ENCODE measurements at regions not wholly inside any gene's neighbourhood (a gene's known extent, or its start where the extent isn't known, plus 50 kb on each side); places are given as distances from the start of the nearest gene placed in this dataset.

DNA sequence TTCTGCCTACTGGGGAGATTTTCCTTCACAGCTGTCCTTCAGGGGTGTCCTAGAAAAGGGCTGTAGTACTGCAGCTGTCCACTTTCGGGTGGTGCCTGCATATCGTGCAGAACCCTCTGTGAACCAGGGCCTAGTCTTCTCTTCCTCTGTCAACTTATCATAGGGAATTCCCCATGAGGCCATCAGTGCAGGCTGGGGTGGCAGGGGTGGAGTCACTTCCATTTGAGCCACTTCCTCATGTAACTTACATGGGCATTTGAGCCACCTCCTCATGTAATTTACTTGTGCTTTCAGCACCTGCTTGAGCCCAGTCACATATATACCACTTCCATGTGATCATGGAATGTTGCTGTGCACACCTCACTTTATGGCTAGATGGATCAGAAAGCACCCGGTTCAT is 742.0 kb upstream of the RGMB start:
- Histone ChIP-seq H2AFZ (ENCODE audit: insufficient read depth, low read length, poor library complexity) (no peak overlapping the region), H3K23ac (ENCODE audit: low read length) (no peak overlapping the region), H3K9me3 (ENCODE audit: insufficient read depth, low read depth, low read length) (no peaks in the 10 kb centered on the region), H4K8ac (ENCODE audit: low read depth, low read length) (no peak overlapping the region), H3K4ac (ENCODE audit: low read depth, low read length) (no peak overlapping the region), H3K4me2 (ENCODE audit: low read length) (no peak overlapping the region), H2BK5ac (ENCODE audit: low read depth, low read length, poor library complexity) (no peak overlapping the region), H3K79me2 (ENCODE audit: control insufficient read depth, insufficient read depth, low read length, poor library complexity) (no peaks in the 10 kb centered on the region), H4K12ac (ENCODE audit: low read depth, low read length) (no peak overlapping the region), H3K9ac (ENCODE audit: low read length) (no peak overlapping the region), H3K4me3 (ENCODE audit: low read depth, low read length) (no peak overlapping the region), H3K14ac (ENCODE audit: low read length) (no peak overlapping the region), H2BK120ac (ENCODE audit: insufficient read depth, low read length, poor library complexity) (no peak overlapping the region), H3K36me3 (ENCODE audit: control insufficient read depth in 1 of 2, insufficient read depth in 2 of 2, low read length in 2 of 2) (no peaks in the 10 kb centered on the region), H2AK5ac (ENCODE audit: low read length) (no peak overlapping the region), H3K4me1 (ENCODE audit: control insufficient read depth in 1 of 2, insufficient read depth in 2 of 2, low read length in 2 of 2) (no peaks in the 10 kb centered on the region), H3K18ac (ENCODE audit: low read length) (no peak overlapping the region), H3K27me3 (ENCODE audit: insufficient read depth, low read length) (no peaks in the 10 kb centered on the region), H2BK12ac (ENCODE audit: low read length) (no peak overlapping the region), H4K91ac (ENCODE audit: low read depth, low read length) (no peak overlapping the region), H3K79me1 (ENCODE audit: low read length) (no peaks in the 10 kb centered on the region), H3K27ac (ENCODE audit: low read depth, low read length) (no peak overlapping the region)
- DNase-seq = no peak
- WGBS (ENCODE audit: extremely low coverage, insufficient coverage, insufficient read length) = no CpG with 5 or more reads among the region's 3 CpGs

GRCh38 chr5:98031926-98032325 is 741.5 kb upstream of the RGMB start:
- Histone ChIP-seq H3K18ac (ENCODE audit: low read length) (no peak overlapping the region), H2AK5ac (ENCODE audit: low read length) (no peak overlapping the region), H3K23ac (ENCODE audit: low read length) (no peak overlapping the region), H2AFZ (ENCODE audit: insufficient read depth, low read length, poor library complexity) (no peak overlapping the region), H3K14ac (ENCODE audit: low read length) (no peak overlapping the region), H3K79me2 (ENCODE audit: control insufficient read depth, insufficient read depth, low read length, poor library complexity) (no peaks in the 10 kb centered on the region), H3K4ac (ENCODE audit: low read depth, low read length) (no peak overlapping the region), H3K4me1 (ENCODE audit: control insufficient read depth in 1 of 2, insufficient read depth in 2 of 2, low read length in 2 of 2) (no peaks in the 10 kb centered on the region), H3K9me3 (ENCODE audit: insufficient read depth, low read depth, low read length) (no peaks in the 10 kb centered on the region), H3K4me2 (ENCODE audit: low read length) (no peak overlapping the region), H2BK120ac (ENCODE audit: insufficient read depth, low read length, poor library complexity) (no peak overlapping the region), H2BK5ac (ENCODE audit: low read depth, low read length, poor library complexity) (no peak overlapping the region), H3K9ac (ENCODE audit: low read length) (no peak overlapping the region), H4K8ac (ENCODE audit: low read depth, low read length) (no peak overlapping the region), H4K91ac (ENCODE audit: low read depth, low read length) (no peak overlapping the region), H3K27ac (ENCODE audit: low read depth, low read length) (no peak overlapping the region), H4K12ac (ENCODE audit: low read depth, low read length) (no peak overlapping the region), H3K36me3 (ENCODE audit: control insufficient read depth in 1 of 2, insufficient read depth in 2 of 2, low read length in 2 of 2) (no peaks in the 10 kb centered on the region), H3K27me3 (ENCODE audit: insufficient read depth, low read length) (no peaks in the 10 kb centered on the region), H3K4me3 (ENCODE audit: low read depth, low read length) (no peak overlapping the region), H2BK12ac (ENCODE audit: low read length) (no peak overlapping the region), H3K79me1 (ENCODE audit: low read length) (no peaks in the 10 kb centered on the region)
- WGBS (ENCODE audit: extremely low coverage, insufficient coverage, insufficient read length) = no CpG with 5 or more reads among the region's 1 CpG
- DNase-seq = no peak

GRCh38 chr5:98041661-98042060 is 731.8 kb upstream of the RGMB start:
- Histone ChIP-seq H3K9ac (ENCODE audit: low read length) (no peak overlapping the region), H3K18ac (ENCODE audit: low read length) (no peak overlapping the region), H3K9me3 (ENCODE audit: insufficient read depth, low read depth, low read length) (no peaks in the 10 kb centered on the region), H3K4me2 (ENCODE audit: low read length) (no peak overlapping the region), H3K23ac (ENCODE audit: low read length) (no peak overlapping the region), H2BK12ac (ENCODE audit: low read length) (no peak overlapping the region), H2AFZ (ENCODE audit: insufficient read depth, low read length, poor library complexity) (no peak overlapping the region), H3K4me1 (ENCODE audit: control insufficient read depth in 1 of 2, insufficient read depth in 2 of 2, low read length in 2 of 2) (no peaks in the 10 kb centered on the region), H3K4ac (ENCODE audit: low read depth, low read length) (no peak overlapping the region), H3K79me2 (ENCODE audit: control insufficient read depth, insufficient read depth, low read length, poor library complexity) (no peaks in the 10 kb centered on the region), H3K14ac (ENCODE audit: low read length) (no peak overlapping the region), H2AK5ac (ENCODE audit: low read length) (no peak overlapping the region), H4K12ac (ENCODE audit: low read depth, low read length) (no peak overlapping the region), H3K4me3 (ENCODE audit: low read depth, low read length) (no peak overlapping the region), H4K8ac (ENCODE audit: low read depth, low read length) (no peak overlapping the region), H3K36me3 (ENCODE audit: control insufficient read depth in 1 of 2, insufficient read depth in 2 of 2, low read length in 2 of 2) (no peaks in the 10 kb centered on the region), H3K27me3 (ENCODE audit: insufficient read depth, low read length) (no peaks in the 10 kb centered on the region), H4K91ac (ENCODE audit: low read depth, low read length) (no peak overlapping the region), H3K27ac (ENCODE audit: low read depth, low read length) (no peak overlapping the region), H2BK5ac (ENCODE audit: low read depth, low read length, poor library complexity) (no peak overlapping the region), H2BK120ac (ENCODE audit: insufficient read depth, low read length, poor library complexity) (no peak overlapping the region), H3K79me1 (ENCODE audit: low read length) (no peaks in the 10 kb centered on the region)
- DNase-seq = no peak

DNA sequence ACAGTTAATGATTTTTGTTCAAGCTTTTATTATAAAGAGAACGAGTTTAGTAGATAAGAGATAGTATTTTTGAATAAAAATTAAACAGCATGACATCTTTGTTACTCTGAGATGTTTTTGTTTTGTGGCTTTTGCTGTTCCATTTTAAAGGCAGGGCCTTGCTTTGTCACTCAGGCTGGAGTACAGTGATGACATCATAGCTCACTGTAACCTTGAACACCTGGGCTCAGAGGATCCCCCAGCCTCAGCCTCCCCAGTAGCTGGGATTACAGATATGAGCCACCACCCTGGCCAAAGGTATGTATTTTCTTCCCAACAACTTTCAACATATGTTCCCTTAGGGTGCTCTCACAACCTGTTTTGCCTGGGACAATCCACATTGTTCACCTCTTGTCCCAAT is 730.9 kb upstream of the RGMB start:
- Histone ChIP-seq H3K14ac (ENCODE audit: low read length) (no peak overlapping the region), H2BK120ac (ENCODE audit: insufficient read depth, low read length, poor library complexity) (no peak overlapping the region), H3K9me3 (ENCODE audit: insufficient read depth, low read depth, low read length) (no peaks in the 10 kb centered on the region), H3K4me3 (ENCODE audit: low read depth, low read length) (no peak overlapping the region), H3K4ac (ENCODE audit: low read depth, low read length) (no peak overlapping the region), H3K4me1 (ENCODE audit: control insufficient read depth in 1 of 2, insufficient read depth in 2 of 2, low read length in 2 of 2) (no peaks in the 10 kb centered on the region), H3K23ac (ENCODE audit: low read length) (no peak overlapping the region), H2BK5ac (ENCODE audit: low read depth, low read length, poor library complexity) (no peak overlapping the region), H3K27me3 (ENCODE audit: insufficient read depth, low read length) (no peaks in the 10 kb centered on the region), H3K27ac (ENCODE audit: low read depth, low read length) (no peak overlapping the region), H3K9ac (ENCODE audit: low read length) (no peak overlapping the region), H3K36me3 (ENCODE audit: control insufficient read depth in 1 of 2, insufficient read depth in 2 of 2, low read length in 2 of 2) (no peaks in the 10 kb centered on the region), H4K8ac (ENCODE audit: low read depth, low read length) (no peak overlapping the region), H3K18ac (ENCODE audit: low read length) (no peak overlapping the region), H2AK5ac (ENCODE audit: low read length) (no peak overlapping the region), H3K79me2 (ENCODE audit: control insufficient read depth, insufficient read depth, low read length, poor library complexity) (no peaks in the 10 kb centered on the region), H3K4me2 (ENCODE audit: low read length) (no peak overlapping the region), H4K12ac (ENCODE audit: low read depth, low read length) (no peak overlapping the region), H3K79me1 (ENCODE audit: low read length) (no peaks in the 10 kb centered on the region), H2BK12ac (ENCODE audit: low read length) (no peak overlapping the region), H2AFZ (ENCODE audit: insufficient read depth, low read length, poor library complexity) (no peak overlapping the region), H4K91ac (ENCODE audit: low read depth, low read length) (no peak overlapping the region)
- no peak for DNase-seq
- WGBS (ENCODE audit: extremely low coverage, insufficient coverage, insufficient read length) = no CpG with 5 or more reads among the region's 1 CpG

- Histone ChIP-seq H3K4me3 (ENCODE audit: low read depth, low read length) (no peak overlapping the region), H4K8ac (ENCODE audit: low read depth, low read length) (no peak overlapping the region), H3K27me3 (ENCODE audit: insufficient read depth, low read length) (no peaks in the 10 kb centered on the region), H3K4me1 (ENCODE audit: control insufficient read depth in 1 of 2, insufficient read depth in 2 of 2, low read length in 2 of 2) (no peaks in the 10 kb centered on the region), H2BK120ac (ENCODE audit: insufficient read depth, low read length, poor library complexity) (no peak overlapping the region), H3K4me2 (ENCODE audit: low read length) (no peak overlapping the region), H2BK12ac (ENCODE audit: low read length) (no peak overlapping the region), H3K9ac (ENCODE audit: low read length) (no peak overlapping the region), H3K4ac (ENCODE audit: low read depth, low read length) (no peak overlapping the region), H3K36me3 (ENCODE audit: control insufficient read depth in 1 of 2, insufficient read depth in 2 of 2, low read length in 2 of 2) (no peaks in the 10 kb centered on the region), H3K27ac (ENCODE audit: low read depth, low read length) (no peak overlapping the region), H3K9me3 (ENCODE audit: insufficient read depth, low read depth, low read length) (no peaks in the 10 kb centered on the region), H3K14ac (ENCODE audit: low read length) (no peak overlapping the region), H4K91ac (ENCODE audit: low read depth, low read length) (no peak overlapping the region), H3K79me2 (ENCODE audit: control insufficient read depth, insufficient read depth, low read length, poor library complexity) (no peaks in the 10 kb centered on the region), H2BK5ac (ENCODE audit: low read depth, low read length, poor library complexity) (no peak overlapping the region), H4K12ac (ENCODE audit: low read depth, low read length) (no peak overlapping the region), H2AFZ (ENCODE audit: insufficient read depth, low read length, poor library complexity) (no peak overlapping the region), H2AK5ac (ENCODE audit: low read length) (no peak overlapping the region), H3K18ac (ENCODE audit: low read length) (no peak overlapping the region), H3K23ac (ENCODE audit: low read length) (no peak overlapping the region), H3K79me1 (ENCODE audit: low read length) (no peaks in the 10 kb centered on the region)
- no peak for DNase-seq
Observed at GRCh38 chr5:98042961-98043360, 730.5 kb upstream of the RGMB start.
